ENCODE measurements at regions not wholly inside any gene's neighbourhood (a gene's known extent, or its start where the extent isn't known, plus 50 kb on each side); places are given as distances from the start of the nearest gene placed in this dataset.

- CTCF ChIA-PET, result no interaction called here
- no peak for TF ChIP-seq CTCF (IDR thresholded peaks at IDR 0.05)
- no peak overlapping the region for H3K4me3 Mint-ChIP-seq
- no peak overlapping the region for H3K27ac Mint-ChIP-seq
- Histone ChIP-seq H3K4me3 (ENCODE audit: low read length) (no peak overlapping the region), H3K27ac (ENCODE audit: low read depth in 1 of 2, low read length in 2 of 2) (no peak overlapping the region), H3K36me3 (ENCODE audit: insufficient read depth, low read length) (no peaks in the 10 kb centered on the region), H3K27me3 (ENCODE audit: control insufficient read depth in 1 of 2, insufficient read depth in 2 of 2, low read length in 2 of 2) (peaks cover 12 to 40% of the 10 kb centered on the region in 2 experiments), H3K4me1 (ENCODE audit: insufficient read depth, low read length) (no peaks in the 10 kb centered on the region), H3K9me3 (ENCODE audit: control insufficient read depth in 1 of 2, insufficient read depth in 1 of 2, low read length in 2 of 2) (peaks cover 0 to 5% of the 10 kb centered on the region in 2 experiments)
- no peak for DNase-seq
- peaks cover 77% of the 10 kb centered on the region for H3K27me3 Mint-ChIP-seq
- no peaks in the 10 kb centered on the region for H3K9me3 Mint-ChIP-seq
- ATAC-seq (ENCODE audit: poor library complexity), result no peak
- no peaks in the 10 kb centered on the region for H3K36me3 Mint-ChIP-seq (ENCODE audit: low read depth)
- H3K4me1 Mint-ChIP-seq (ENCODE audit: low read depth), result no peaks in the 10 kb centered on the region
- POLR2A ChIA-PET, result no interaction called here
- intact Hi-C loops (cut with DNase I, micrococcal nuclease), result no loop called here
These were observed 87.4 kb upstream of the CCL21 start for GRCh38 chr9:34797367-34797766.

GRCh38 chr9:34796924-34797323 is 87.0 kb upstream of the CCL21 start:
- intact Hi-C loops (cut with DNase I, micrococcal nuclease), result no loop called here
- Histone ChIP-seq H3K4me3 (ENCODE audit: low read length) (no peak overlapping the region), H3K9me3 (ENCODE audit: control insufficient read depth in 1 of 2, insufficient read depth in 1 of 2, low read length in 2 of 2) (peaks cover 0 to 5% of the 10 kb centered on the region in 2 experiments), H3K27ac (ENCODE audit: low read depth in 1 of 2, low read length in 2 of 2) (no peak overlapping the region), H3K4me1 (ENCODE audit: insufficient read depth, low read length) (no peaks in the 10 kb centered on the region), H3K36me3 (ENCODE audit: insufficient read depth, low read length) (no peaks in the 10 kb centered on the region), H3K27me3 (ENCODE audit: control insufficient read depth in 1 of 2, insufficient read depth in 2 of 2, low read length in 2 of 2) (peaks cover 12 to 40% of the 10 kb centered on the region in 2 experiments)
- ATAC-seq (ENCODE audit: poor library complexity), result no peak
- no peaks in the 10 kb centered on the region for H3K36me3 Mint-ChIP-seq (ENCODE audit: low read depth)
- H3K4me3 Mint-ChIP-seq, result no peak overlapping the region
- peaks cover 76% of the 10 kb centered on the region for H3K27me3 Mint-ChIP-seq
- DNase-seq, result peak in 1 of 14 experiments; percentile 3
- no peaks in the 10 kb centered on the region for H3K9me3 Mint-ChIP-seq
- ChIA-PET POLR2A (no interaction called here), CTCF (no interaction called here)
- no peak overlapping the region for H3K27ac Mint-ChIP-seq
- H3K4me1 Mint-ChIP-seq (ENCODE audit: low read depth), result no peaks in the 10 kb centered on the region
- no peak for TF ChIP-seq CTCF (IDR thresholded peaks at IDR 0.05)

GRCh38 chr9:34793428-34793827 is 83.5 kb upstream of the CCL21 start:
- Mint-ChIP-seq H3K4me3 (no peak overlapping the region), H3K36me3 (ENCODE audit: low read depth) (no peaks in the 10 kb centered on the region), H3K27ac (no peak overlapping the region), H3K9me3 (no peaks in the 10 kb centered on the region), H3K27me3 (peaks cover 81% of the 10 kb centered on the region), H3K4me1 (ENCODE audit: low read depth) (no peaks in the 10 kb centered on the region)
- peaks cover 0 to 5% of the 10 kb centered on the region in 2 experiments for H3K9me3 ChIP-seq (ENCODE audit: control insufficient read depth in 1 of 2, insufficient read depth in 1 of 2, low read length in 2 of 2)
- H3K4me1 ChIP-seq (ENCODE audit: insufficient read depth, low read length), result no peaks in the 10 kb centered on the region
- POLR2A ChIA-PET, result interaction anchor here (0.6 kb wide), 1 partner anchor 1130 kb away, joined by 3 read pairs; no protein-coding TSS in a partner anchor
- DNase-seq, result no peak
- H3K27ac ChIP-seq (ENCODE audit: low read depth in 1 of 2, low read length in 2 of 2), result no peak overlapping the region
- no peak for ATAC-seq (ENCODE audit: poor library complexity)
- no peak overlapping the region for H3K4me3 ChIP-seq (ENCODE audit: low read length)
- intact Hi-C loops (cut with DNase I, micrococcal nuclease), result no loop called here
- no peaks in the 10 kb centered on the region for H3K36me3 ChIP-seq (ENCODE audit: insufficient read depth, low read length)
- H3K27me3 ChIP-seq (ENCODE audit: control insufficient read depth in 1 of 2, insufficient read depth in 2 of 2, low read length in 2 of 2), result peaks cover 21 to 38% of the 10 kb centered on the region in 2 experiments
- TF ChIP-seq CTCF (IDR thresholded peaks at IDR 0.05), result no peak
- CTCF ChIA-PET, result no interaction called here

All from CD4-positive, alpha-beta T cell (primary cell).